ENCODE measurements at regions not wholly inside any gene's neighbourhood (a gene's known extent, or its start where the extent isn't known, plus 50 kb on each side); places are given as distances from the start of the nearest gene placed in this dataset.

- DNase-seq = no peak
Measured at GRCh38 chr20:48164566-48165400, 379.5 kb upstream of the SULF2 start.

GRCh38 chr20:48164034-48164433, 378.8 kb upstream of the SULF2 start:
- no peak for DNase-seq

- DNase-seq = no peak
Measured at GRCh38 chr20:48163505-48163904, 378.2 kb upstream of the SULF2 start.

GRCh38 chr20:48162621-48163020, 377.3 kb upstream of the SULF2 start:
- DNase-seq = no peak

- peak; percentile 15 for DNase-seq
Measured at GRCh38 chr20:48159145-48160008, 374.1 kb upstream of the SULF2 start.

GRCh38 chr20:48158014-48158413, 372.7 kb upstream of the SULF2 start:
- no peak for DNase-seq

- no peak for DNase-seq
Measured at GRCh38 chr20:48156951-48157700, 371.8 kb upstream of the SULF2 start.

GRCh38 chr20:48156521-48156920, 371.2 kb upstream of the SULF2 start:
- no peak for DNase-seq

- no peak for DNase-seq
Measured at GRCh38 chr20:48155268-48155667, 370.0 kb upstream of the SULF2 start.

GRCh38 chr20:48154040-48154765, 368.9 kb upstream of the SULF2 start:
- no peak for DNase-seq

GRCh38 chr20:48153523-48153922, 368.2 kb upstream of the SULF2 start:
- peak; percentile 29 for DNase-seq

GRCh38 chr20:48153103-48153502, 367.8 kb upstream of the SULF2 start:
- no peak for DNase-seq

GRCh38 chr20:48150568-48150967, 365.3 kb upstream of the SULF2 start:
- DNase-seq = no peak

- no peak for DNase-seq
Measured at GRCh38 chr20:48149902-48150301, 364.6 kb upstream of the SULF2 start.

GRCh38 chr20:48148916-48149672, 363.8 kb upstream of the SULF2 start:
- DNase-seq = no peak

- DNase-seq = no peak
Measured at GRCh38 chr20:48148020-48148419, 362.7 kb upstream of the SULF2 start.

GRCh38 chr20:48147311-48147710, 362.0 kb upstream of the SULF2 start:
- no peak for DNase-seq

GRCh38 chr20:48146877-48147276, 361.6 kb upstream of the SULF2 start:
- no peak for DNase-seq

- no peak for DNase-seq
Measured at GRCh38 chr20:48146308-48146707, 361.0 kb upstream of the SULF2 start.

GRCh38 chr20:48143435-48144081, 358.3 kb upstream of the SULF2 start:
- no peak for DNase-seq

GRCh38 chr20:48142516-48142773, 357.2 kb upstream of the SULF2 start:
- no peak for DNase-seq
